OCI-LY7 (cell line): ENCODE measurements at regions not wholly inside any gene's neighbourhood (a gene's known extent, or its start where the extent isn't known, plus 50 kb on each side); places are given as distances from the start of the nearest gene placed in this dataset.

ENCODE experiments used
- CTCF ChIP-seq: fragments of 200-600 bp; sonication (generic); conservative IDR thresholded peaks from 2 replicates; pipeline ENCODE4 v1.5.1; 2014; ENCODE audit warnings: mild to moderate bottlenecking, antibody characterized with exemption, low read length, moderate library complexity, mixed read lengths
- EZH2phosphoT487 ChIP-seq: fragments of 200-600 bp; sonication (generic); IDR thresholded peaks from 2 replicates; pipeline ENCODE4 v1.6.1; 2018; ENCODE audit warnings: low read depth, borderline replicate concordance, mild to moderate bottlenecking, mixed run types, antibody characterized with exemption, low read length, moderate library complexity, mixed read lengths

DNA sequence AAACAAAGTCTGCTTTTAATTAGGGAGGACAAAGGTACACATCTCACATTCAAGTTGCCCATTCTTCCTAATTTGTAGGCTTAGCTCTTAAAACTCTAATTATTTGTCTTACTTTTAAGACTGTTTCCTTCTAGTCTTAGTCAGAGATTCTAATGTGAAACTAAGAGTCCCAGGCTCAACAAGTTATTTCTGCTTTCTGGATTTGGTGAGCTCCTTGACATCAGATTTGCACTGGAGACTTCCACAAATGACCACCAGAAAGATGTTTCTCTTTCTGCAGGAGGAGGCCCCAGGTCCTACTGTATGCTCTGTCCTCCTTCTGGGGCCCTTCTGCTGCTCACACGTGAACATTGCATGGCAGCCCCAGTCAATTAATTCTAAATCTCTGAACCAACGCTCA is 194.2 kb upstream of the JUN start:
- TF ChIP-seq CTCF, result no peak
- no peak for TF ChIP-seq EZH2phosphoT487
